ENCODE measurements at regions not wholly inside any gene's neighbourhood (a gene's known extent, or its start where the extent isn't known, plus 50 kb on each side); places are given as distances from the start of the nearest gene placed in this dataset.

- intact Hi-C loops (cut with micrococcal nuclease) = no loop called here
- Histone ChIP-seq H3K27me3 (ENCODE audit: low read length) (no peaks in the 10 kb centered on the region), H3K9me3 (ENCODE audit: low read length) (no peaks in the 10 kb centered on the region), H3F3A (ENCODE audit: low read length, unreplicated experiment) (no peaks in the 10 kb centered on the region), H3K9ac (ENCODE audit: low read length) (no peak overlapping the region), H3K4me2 (ENCODE audit: low read length) (no peak overlapping the region), H3K4me3 (ENCODE audit: low read length) (no peak overlapping the region), H3K27ac (ENCODE audit: low read length) (no peak overlapping the region), H3K79me2 (ENCODE audit: low read length) (no peaks in the 10 kb centered on the region), H3K36me3 (ENCODE audit: low read depth, low read length) (no peaks in the 10 kb centered on the region), H2AFZ (ENCODE audit: low read length) (no peak overlapping the region), H3K9me2 (replicated peaks; ENCODE audit: low read length) (no peaks in the 10 kb centered on the region), H4K20me1 (ENCODE audit: low read length) (no peaks in the 10 kb centered on the region), H3K4me1 (ENCODE audit: insufficient read depth, low read length) (peaks cover 29% of the 10 kb centered on the region)
- ATAC-seq = no peak
- ChIA-PET CTCF (no interaction called here), POLR2A (ENCODE audit: unreplicated experiment) (no interaction called here)
- no peak for TF ChIP-seq EZH2 (IDR thresholded peaks at IDR 0.05; ENCODE audit: low read length, unreplicated experiment)
- TF ChIP-seq EZH2phosphoT487 (IDR thresholded peaks at IDR 0.05; ENCODE audit: borderline replicate concordance, low read length) = no peak
- TF ChIP-seq CTCF (conservative IDR thresholded peaks at IDR 0.05; ENCODE audit: low read depth, low read length) = no peak
- no peak for DNase-seq
- no TSS peak for BruUV-seq (replicated peaks)
These were observed 484.2 kb downstream of the SIPA1L2 start for GRCh38 chr1:232145768-232146167.

- no peak overlapping the region for H3K4me2 ChIP-seq (ENCODE audit: low read length)
- H3K36me3 ChIP-seq (ENCODE audit: low read depth, low read length) = no peaks in the 10 kb centered on the region
- no peaks in the 10 kb centered on the region for H3F3A ChIP-seq (ENCODE audit: low read length, unreplicated experiment)
- CTCF ChIA-PET = no interaction called here
- no peak for TF ChIP-seq CTCF (conservative IDR thresholded peaks at IDR 0.05; ENCODE audit: low read depth, low read length)
- TF ChIP-seq EZH2 (IDR thresholded peaks at IDR 0.05; ENCODE audit: low read length, unreplicated experiment) = no peak
- TF ChIP-seq EZH2phosphoT487 (IDR thresholded peaks at IDR 0.05; ENCODE audit: borderline replicate concordance, low read length) = no peak
- no TSS peak for BruUV-seq (replicated peaks)
- ATAC-seq (no peak), DNase-seq (no peak)
- H3K27ac ChIP-seq (ENCODE audit: low read length) = no peak overlapping the region
- no peak overlapping the region for H2AFZ ChIP-seq (ENCODE audit: low read length)
- no peak overlapping the region for H3K9ac ChIP-seq (ENCODE audit: low read length)
- H3K4me3 ChIP-seq (ENCODE audit: low read length) = no peak overlapping the region
- intact Hi-C loops (cut with micrococcal nuclease) = no loop called here
- POLR2A ChIA-PET (ENCODE audit: unreplicated experiment) = no interaction called here
- no peaks in the 10 kb centered on the region for H3K27me3 ChIP-seq (ENCODE audit: low read length)
- no peaks in the 10 kb centered on the region for H3K9me3 ChIP-seq (ENCODE audit: low read length)
- no peaks in the 10 kb centered on the region for H4K20me1 ChIP-seq (ENCODE audit: low read length)
- H3K79me2 ChIP-seq (ENCODE audit: low read length) = no peaks in the 10 kb centered on the region
- H3K4me1 ChIP-seq (ENCODE audit: insufficient read depth, low read length) = peaks cover 21% of the 10 kb centered on the region
- no peaks in the 10 kb centered on the region for H3K9me2 ChIP-seq (replicated peaks; ENCODE audit: low read length)
These were observed 485.2 kb downstream of the SIPA1L2 start for GRCh38 chr1:232144696-232145230.

GRCh38 chr1:232143315-232143886 is 486.5 kb downstream of the SIPA1L2 start:
- H3K4me3 ChIP-seq (ENCODE audit: low read length) = no peak overlapping the region
- no peak for TF ChIP-seq EZH2 (IDR thresholded peaks at IDR 0.05; ENCODE audit: low read length, unreplicated experiment)
- no peak for TF ChIP-seq CTCF (conservative IDR thresholded peaks at IDR 0.05; ENCODE audit: low read depth, low read length)
- TF ChIP-seq EZH2phosphoT487 (IDR thresholded peaks at IDR 0.05; ENCODE audit: borderline replicate concordance, low read length) = no peak
- no peaks in the 10 kb centered on the region for H3K27me3 ChIP-seq (ENCODE audit: low read length)
- no peaks in the 10 kb centered on the region for H3K79me2 ChIP-seq (ENCODE audit: low read length)
- CTCF ChIA-PET = no interaction called here
- DNase-seq (no peak), ATAC-seq (no peak)
- BruUV-seq (replicated peaks) = no TSS peak
- no peaks in the 10 kb centered on the region for H4K20me1 ChIP-seq (ENCODE audit: low read length)
- no peaks in the 10 kb centered on the region for H3K9me2 ChIP-seq (replicated peaks; ENCODE audit: low read length)
- H2AFZ ChIP-seq (ENCODE audit: low read length) = peak overlapping the region; percentile 40; the same call in 1 of the 2 replicates
- no peaks in the 10 kb centered on the region for H3K36me3 ChIP-seq (ENCODE audit: low read depth, low read length)
- POLR2A ChIA-PET (ENCODE audit: unreplicated experiment) = no interaction called here
- no peaks in the 10 kb centered on the region for H3F3A ChIP-seq (ENCODE audit: low read length, unreplicated experiment)
- H3K9ac ChIP-seq (ENCODE audit: low read length) = no peak overlapping the region
- H3K27ac ChIP-seq (ENCODE audit: low read length) = 0 out of 2 replicates have a peak overlapping the region, but pooled peaks have one; percentile 37
- no peak overlapping the region for H3K4me2 ChIP-seq (ENCODE audit: low read length)
- peaks cover 9% of the 10 kb centered on the region; the same call in 1 of the 2 replicates for H3K4me1 ChIP-seq (ENCODE audit: insufficient read depth, low read length)
- H3K9me3 ChIP-seq (ENCODE audit: low read length) = no peaks in the 10 kb centered on the region
- intact Hi-C loops (cut with micrococcal nuclease) = no loop called here

Measured in PC-3 (cell line).